ENCODE measurements at regions not wholly inside any gene's neighbourhood (a gene's known extent, or its start where the extent isn't known, plus 50 kb on each side); places are given as distances from the start of the nearest gene placed in this dataset.

DNA sequence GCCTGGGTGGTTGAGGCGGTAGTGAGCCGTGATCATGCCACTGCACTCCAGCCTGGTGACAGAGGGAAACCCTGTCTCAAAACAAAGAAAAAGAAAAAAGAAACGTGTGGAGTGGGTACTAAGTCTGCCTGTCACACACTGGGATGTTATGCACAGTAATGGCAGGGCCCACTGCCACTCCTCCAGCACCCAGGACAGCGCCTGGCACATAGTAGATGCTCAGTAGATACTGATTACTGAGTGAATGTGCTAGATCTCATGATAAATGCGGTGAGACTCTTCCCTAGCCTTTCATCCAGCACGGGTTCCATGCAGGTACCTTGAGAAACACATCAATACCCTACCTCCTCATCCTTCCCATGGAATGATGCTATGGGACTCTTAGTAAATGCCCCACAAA is 87.4 kb upstream of the HSPA9 start:
- TF ChIP-seq, protein P1, sequence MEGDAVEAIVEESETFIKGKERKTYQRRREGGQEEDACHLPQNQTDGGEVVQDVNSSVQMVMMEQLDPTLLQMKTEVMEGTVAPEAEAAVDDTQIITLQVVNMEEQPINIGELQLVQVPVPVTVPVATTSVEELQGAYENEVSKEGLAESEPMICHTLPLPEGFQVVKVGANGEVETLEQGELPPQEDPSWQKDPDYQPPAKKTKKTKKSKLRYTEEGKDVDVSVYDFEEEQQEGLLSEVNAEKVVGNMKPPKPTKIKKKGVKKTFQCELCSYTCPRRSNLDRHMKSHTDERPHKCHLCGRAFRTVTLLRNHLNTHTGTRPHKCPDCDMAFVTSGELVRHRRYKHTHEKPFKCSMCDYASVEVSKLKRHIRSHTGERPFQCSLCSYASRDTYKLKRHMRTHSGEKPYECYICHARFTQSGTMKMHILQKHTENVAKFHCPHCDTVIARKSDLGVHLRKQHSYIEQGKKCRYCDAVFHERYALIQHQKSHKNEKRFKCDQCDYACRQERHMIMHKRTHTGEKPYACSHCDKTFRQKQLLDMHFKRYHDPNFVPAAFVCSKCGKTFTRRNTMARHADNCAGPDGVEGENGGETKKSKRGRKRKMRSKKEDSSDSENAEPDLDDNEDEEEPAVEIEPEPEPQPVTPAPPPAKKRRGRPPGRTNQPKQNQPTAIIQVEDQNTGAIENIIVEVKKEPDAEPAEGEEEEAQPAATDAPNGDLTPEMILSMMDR (optimal IDR thresholded peaks at IDR 0.05 in 1 of 3, IDR thresholded peaks at IDR 0.05 in 1 of 3, conservative IDR thresholded peaks at IDR 0.05 in 1 of 3; ENCODE audit: extremely low read depth in 1 of 3, insufficient read depth in 2 of 3, low read length in 3 of 3), result no peak
- no peak for TF ChIP-seq EZH2 (IDR thresholded peaks at IDR 0.05; ENCODE audit: low read length)
